Liver (tissue), 8 donors: ENCODE measurements at regions not wholly inside any gene's neighbourhood (a gene's known extent, or its start where the extent isn't known, plus 50 kb on each side); places are given as distances from the start of the nearest gene placed in this dataset.

Experiments used
- DNase-seq: peaks from one replicate; pipeline ENCODE4 v3.0.0-alpha.2; 2017; ENCODE audit warnings: low spot score
- H3K27ac ChIP-seq, 2 donors: one replicate each; pipeline ENCODE4 v1.7.0; 2013; ENCODE audit warnings: inconsistent platforms in 2 of 2, low read length in 2 of 2, control low read depth in 1 of 2, low read depth in 1 of 2, mild to moderate bottlenecking in 1 of 2
- H3K27me3 ChIP-seq, 4 donors: one replicate each; pipeline versions ENCODE4 v1.6.1 to v1.7.0; 2013; ENCODE audit warnings: low read length in 3 of 4, inconsistent platforms in 1 of 4, mild to moderate bottlenecking in 1 of 4, moderate library complexity in 1 of 4; ENCODE audit not compliant: control insufficient read depth in 4 of 4, insufficient read depth in 4 of 4
- H3K36me3 ChIP-seq, 4 donors: one replicate each; pipeline versions ENCODE4 v1.6.1 to v1.7.0; 2013; ENCODE audit warnings: low read length in 3 of 4, mild to moderate bottlenecking in 3 of 4, low read depth in 1 of 4, moderate library complexity in 1 of 4; ENCODE audit not compliant: control insufficient read depth in 4 of 4, insufficient read depth in 3 of 4
- H3K4me1 ChIP-seq, 4 donors: one replicate each; pipeline versions ENCODE4 v1.6.1 to v1.7.0; 2013; ENCODE audit warnings: low read length in 3 of 4, mild to moderate bottlenecking in 3 of 4, moderate library complexity in 1 of 4; ENCODE audit not compliant: control insufficient read depth in 4 of 4, insufficient read depth in 4 of 4
- H3K4me3 ChIP-seq, 3 donors: one replicate each; pipeline versions ENCODE4 v1.6.1 to v1.7.0; 2013; ENCODE audit warnings: low read length in 3 of 3, control low read depth in 1 of 3, low read depth in 1 of 3, mild to moderate bottlenecking in 1 of 3
- H3K9ac ChIP-seq, 2 donors: one replicate each; pipeline ENCODE4 v1.7.0; 2013; ENCODE audit warnings: low read length in 2 of 2, mild to moderate bottlenecking in 2 of 2, moderate library complexity in 2 of 2, control low read depth in 1 of 2, low read depth in 1 of 2
- H3K9me3 ChIP-seq, 4 donors: one replicate each; pipeline versions ENCODE4 v1.6.1 to v1.7.0; 2013; ENCODE audit warnings: low read length in 3 of 4; ENCODE audit not compliant: control insufficient read depth in 4 of 4
- EGR1 ChIP-seq, 2 donors: IDR thresholded peaks; 2 replicates each; pipeline ENCODE4 v1.6.1; 2016 to 2018; ENCODE audit warnings: antibody characterized with exemption in 2 of 2, low read depth in 2 of 2
- FOXA1 ChIP-seq: IDR thresholded peaks from 2 replicates; pipeline ENCODE4 v1.6.1; 2016; ENCODE audit warnings: antibody characterized with exemption
- FOXA2 ChIP-seq: IDR thresholded peaks from 2 replicates; pipeline ENCODE4 v1.6.1; 2016; ENCODE audit warnings: antibody characterized with exemption
- GABPA ChIP-seq, 2 donors: IDR thresholded peaks in 1 of 2; conservative IDR thresholded peaks in 1 of 2; 2 replicates each; pipeline ENCODE4 v1.6.1; 2016; ENCODE audit warnings: antibody characterized with exemption in 2 of 2, mild to moderate bottlenecking in 1 of 2, moderate library complexity in 1 of 2
- HNF4A ChIP-seq, 2 donors: conservative IDR thresholded peaks; 2 replicates each; pipeline ENCODE4 v1.6.1; 2016; ENCODE audit warnings: antibody characterized with exemption in 2 of 2, mild to moderate bottlenecking in 2 of 2
- HNF4G ChIP-seq: IDR thresholded peaks from 2 replicates; pipeline ENCODE4 v1.6.1; 2016; ENCODE audit warnings: antibody characterized with exemption
- JUND ChIP-seq, 2 donors: IDR thresholded peaks; 2 replicates each; pipeline ENCODE4 v1.6.1; 2016; ENCODE audit warnings: antibody characterized with exemption in 2 of 2
- NR2F2 ChIP-seq: IDR thresholded peaks from 2 replicates; pipeline ENCODE4 v1.6.1; 2016; ENCODE audit warnings: antibody characterized with exemption
- RAD21 ChIP-seq, 2 donors: IDR thresholded peaks; 2 replicates each; pipeline ENCODE4 v1.6.1; 2016; ENCODE audit warnings: antibody characterized with exemption in 2 of 2, mild to moderate bottlenecking in 2 of 2
- SP1 ChIP-seq: IDR thresholded peaks from 2 replicates; pipeline ENCODE4 v1.6.1; 2018; ENCODE audit warnings: antibody characterized with exemption, mild to moderate bottlenecking
- TAF1 ChIP-seq: conservative IDR thresholded peaks from 2 replicates; pipeline ENCODE4 v1.6.1; 2016; ENCODE audit warnings: antibody characterized with exemption, mild to moderate bottlenecking
- YY1 ChIP-seq: IDR thresholded peaks from 2 replicates; pipeline ENCODE4 v1.6.1; 2016; ENCODE audit warnings: antibody characterized with exemption, mild to moderate bottlenecking
- WGBS: extraction: QIAGEN DNeasy Blood & Tissue Kit; methylation state at CpG from one replicate; pipeline ENCODE4 v1.1.7; 2013; 5-methylcytosine and 5-hydroxymethylcytosine counted together
- TF ChIP-seq, protein P1 (sequence below): IDR thresholded peaks from 2 replicates; pipeline ENCODE4 v1.6.1; 2016; ENCODE audit warnings: antibody characterized with exemption, mild to moderate bottlenecking
- TF ChIP-seq, protein P2 (sequence below): IDR thresholded peaks from 2 replicates; pipeline ENCODE4 v1.6.1; 2016; ENCODE audit warnings: antibody characterized with exemption
- TF ChIP-seq, protein P3 (sequence below): fragments of 150-350 bp; IDR thresholded peaks from 2 replicates; pipeline ENCODE4 v1.5.1; 2017; ENCODE audit warnings: improper control_type of control experiment, low read depth, low read length; ENCODE audit not compliant: missing input control
- TF ChIP-seq, protein P4 (sequence below): IDR thresholded peaks from 2 replicates; pipeline ENCODE4 v1.6.1; 2016; ENCODE audit warnings: antibody characterized with exemption
- TF ChIP-seq, protein P5 (sequence below): IDR thresholded peaks from 2 replicates; pipeline ENCODE4 v1.6.1; 2016; ENCODE audit warnings: antibody characterized with exemption
- donor health status: healthy.
- donor health status: healthy.
- donor health status: healthy.
- donor health status: healthy.
- donor health status: healthy.

DNA sequence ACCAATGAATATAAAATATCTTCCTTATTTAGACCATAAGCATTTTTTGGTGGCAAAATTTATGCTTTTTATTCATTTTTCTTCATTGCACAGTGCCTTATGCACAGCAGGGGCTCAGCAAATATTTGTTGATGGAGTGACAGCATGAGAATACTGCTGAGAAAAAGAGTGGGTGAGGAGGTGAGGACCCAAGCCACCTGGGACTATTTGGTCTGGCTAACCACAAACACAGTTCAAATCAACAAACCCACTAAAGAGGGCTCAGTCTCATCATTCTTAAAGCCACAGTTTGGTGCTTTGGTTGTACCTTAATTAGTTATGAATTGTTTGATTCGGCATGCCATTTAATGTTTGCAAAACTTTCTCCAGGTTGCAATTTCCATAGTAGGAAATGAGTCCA, 183.5 kb upstream of the ZNF521 start:
- TF ChIP-seq, protein P1, sequence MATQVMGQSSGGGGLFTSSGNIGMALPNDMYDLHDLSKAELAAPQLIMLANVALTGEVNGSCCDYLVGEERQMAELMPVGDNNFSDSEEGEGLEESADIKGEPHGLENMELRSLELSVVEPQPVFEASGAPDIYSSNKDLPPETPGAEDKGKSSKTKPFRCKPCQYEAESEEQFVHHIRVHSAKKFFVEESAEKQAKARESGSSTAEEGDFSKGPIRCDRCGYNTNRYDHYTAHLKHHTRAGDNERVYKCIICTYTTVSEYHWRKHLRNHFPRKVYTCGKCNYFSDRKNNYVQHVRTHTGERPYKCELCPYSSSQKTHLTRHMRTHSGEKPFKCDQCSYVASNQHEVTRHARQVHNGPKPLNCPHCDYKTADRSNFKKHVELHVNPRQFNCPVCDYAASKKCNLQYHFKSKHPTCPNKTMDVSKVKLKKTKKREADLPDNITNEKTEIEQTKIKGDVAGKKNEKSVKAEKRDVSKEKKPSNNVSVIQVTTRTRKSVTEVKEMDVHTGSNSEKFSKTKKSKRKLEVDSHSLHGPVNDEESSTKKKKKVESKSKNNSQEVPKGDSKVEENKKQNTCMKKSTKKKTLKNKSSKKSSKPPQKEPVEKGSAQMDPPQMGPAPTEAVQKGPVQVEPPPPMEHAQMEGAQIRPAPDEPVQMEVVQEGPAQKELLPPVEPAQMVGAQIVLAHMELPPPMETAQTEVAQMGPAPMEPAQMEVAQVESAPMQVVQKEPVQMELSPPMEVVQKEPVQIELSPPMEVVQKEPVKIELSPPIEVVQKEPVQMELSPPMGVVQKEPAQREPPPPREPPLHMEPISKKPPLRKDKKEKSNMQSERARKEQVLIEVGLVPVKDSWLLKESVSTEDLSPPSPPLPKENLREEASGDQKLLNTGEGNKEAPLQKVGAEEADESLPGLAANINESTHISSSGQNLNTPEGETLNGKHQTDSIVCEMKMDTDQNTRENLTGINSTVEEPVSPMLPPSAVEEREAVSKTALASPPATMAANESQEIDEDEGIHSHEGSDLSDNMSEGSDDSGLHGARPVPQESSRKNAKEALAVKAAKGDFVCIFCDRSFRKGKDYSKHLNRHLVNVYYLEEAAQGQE = no peak
- TF ChIP-seq FOXA2 = no peak
- TF ChIP-seq, protein P2, sequence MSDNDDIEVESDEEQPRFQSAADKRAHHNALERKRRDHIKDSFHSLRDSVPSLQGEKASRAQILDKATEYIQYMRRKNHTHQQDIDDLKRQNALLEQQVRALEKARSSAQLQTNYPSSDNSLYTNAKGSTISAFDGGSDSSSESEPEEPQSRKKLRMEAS = no peak
- TF ChIP-seq HNF4G = no peak
- TF ChIP-seq FOXA1 = no peak
- TF ChIP-seq GABPA (IDR thresholded peaks at IDR 0.05 in 1 of 2, conservative IDR thresholded peaks at IDR 0.05 in 1 of 2) = no peak
- no peak for TF ChIP-seq JUND (IDR thresholded peaks at IDR 0.05)
- TF ChIP-seq TAF1 = no peak
- TF ChIP-seq, protein P3, sequence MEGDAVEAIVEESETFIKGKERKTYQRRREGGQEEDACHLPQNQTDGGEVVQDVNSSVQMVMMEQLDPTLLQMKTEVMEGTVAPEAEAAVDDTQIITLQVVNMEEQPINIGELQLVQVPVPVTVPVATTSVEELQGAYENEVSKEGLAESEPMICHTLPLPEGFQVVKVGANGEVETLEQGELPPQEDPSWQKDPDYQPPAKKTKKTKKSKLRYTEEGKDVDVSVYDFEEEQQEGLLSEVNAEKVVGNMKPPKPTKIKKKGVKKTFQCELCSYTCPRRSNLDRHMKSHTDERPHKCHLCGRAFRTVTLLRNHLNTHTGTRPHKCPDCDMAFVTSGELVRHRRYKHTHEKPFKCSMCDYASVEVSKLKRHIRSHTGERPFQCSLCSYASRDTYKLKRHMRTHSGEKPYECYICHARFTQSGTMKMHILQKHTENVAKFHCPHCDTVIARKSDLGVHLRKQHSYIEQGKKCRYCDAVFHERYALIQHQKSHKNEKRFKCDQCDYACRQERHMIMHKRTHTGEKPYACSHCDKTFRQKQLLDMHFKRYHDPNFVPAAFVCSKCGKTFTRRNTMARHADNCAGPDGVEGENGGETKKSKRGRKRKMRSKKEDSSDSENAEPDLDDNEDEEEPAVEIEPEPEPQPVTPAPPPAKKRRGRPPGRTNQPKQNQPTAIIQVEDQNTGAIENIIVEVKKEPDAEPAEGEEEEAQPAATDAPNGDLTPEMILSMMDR = no peak
- no peak for TF ChIP-seq SP1
- TF ChIP-seq HNF4A (conservative IDR thresholded peaks at IDR 0.05) = no peak
- TF ChIP-seq, protein P4, sequence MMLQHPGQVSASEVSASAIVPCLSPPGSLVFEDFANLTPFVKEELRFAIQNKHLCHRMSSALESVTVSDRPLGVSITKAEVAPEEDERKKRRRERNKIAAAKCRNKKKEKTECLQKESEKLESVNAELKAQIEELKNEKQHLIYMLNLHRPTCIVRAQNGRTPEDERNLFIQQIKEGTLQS = no peak
- DNase-seq = no peak
- Histone ChIP-seq H3K36me3 (no peaks in the 10 kb centered on the region), H3K27ac (no peak overlapping the region), H3K4me1 (no peaks in the 10 kb centered on the region), H3K27me3 (no peaks in the 10 kb centered on the region), H3K9me3 (no peaks in the 10 kb centered on the region), H3K4me3 (no peak overlapping the region), H3K9ac (no peak overlapping the region)
- WGBS = 77% methylated on average over 1 of the region's 1 CpG

DNA sequence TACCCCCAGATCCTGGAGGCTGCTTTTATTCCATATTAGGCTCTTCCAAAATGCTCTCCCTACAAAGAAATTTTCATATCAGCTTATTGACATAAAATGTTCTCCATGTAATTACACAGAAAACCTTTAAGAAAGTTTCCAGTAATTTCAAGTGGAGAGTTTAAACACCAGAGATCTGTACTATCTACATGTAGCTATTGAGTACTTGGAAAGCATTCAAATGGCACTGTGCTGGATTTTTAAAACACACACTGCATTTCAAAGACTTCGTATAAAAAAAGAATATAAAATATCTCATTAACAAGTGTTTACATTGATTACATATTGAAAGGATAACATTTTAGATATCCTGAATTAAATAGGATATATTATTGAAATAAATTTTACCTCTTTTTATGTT, 182.4 kb upstream of the ZNF521 start:
- Histone ChIP-seq H3K9ac (no peak overlapping the region), H3K4me1 (no peaks in the 10 kb centered on the region), H3K27me3 (no peaks in the 10 kb centered on the region), H3K36me3 (no peaks in the 10 kb centered on the region), H3K9me3 (no peaks in the 10 kb centered on the region), H3K4me3 (no peak overlapping the region), H3K27ac (no peak overlapping the region)
- DNase-seq = no peak
- TF ChIP-seq GABPA (IDR thresholded peaks at IDR 0.05 in 1 of 2, conservative IDR thresholded peaks at IDR 0.05 in 1 of 2) (no peak), TAF1 (no peak), FOXA1 (no peak), YY1 (no peak), HNF4A (conservative IDR thresholded peaks at IDR 0.05) (no peak), SP1 (no peak), EGR1 (IDR thresholded peaks at IDR 0.05; ENCODE audit: low read depth in 2 of 2) (no peak), NR2F2 (no peak), HNF4G (no peak), RAD21 (IDR thresholded peaks at IDR 0.05) (no peak), FOXA2 (no peak)
- TF ChIP-seq, protein P1 = no peak
- TF ChIP-seq, protein P2 = no peak
- TF ChIP-seq, protein P4 = no peak
- TF ChIP-seq, protein P5, sequence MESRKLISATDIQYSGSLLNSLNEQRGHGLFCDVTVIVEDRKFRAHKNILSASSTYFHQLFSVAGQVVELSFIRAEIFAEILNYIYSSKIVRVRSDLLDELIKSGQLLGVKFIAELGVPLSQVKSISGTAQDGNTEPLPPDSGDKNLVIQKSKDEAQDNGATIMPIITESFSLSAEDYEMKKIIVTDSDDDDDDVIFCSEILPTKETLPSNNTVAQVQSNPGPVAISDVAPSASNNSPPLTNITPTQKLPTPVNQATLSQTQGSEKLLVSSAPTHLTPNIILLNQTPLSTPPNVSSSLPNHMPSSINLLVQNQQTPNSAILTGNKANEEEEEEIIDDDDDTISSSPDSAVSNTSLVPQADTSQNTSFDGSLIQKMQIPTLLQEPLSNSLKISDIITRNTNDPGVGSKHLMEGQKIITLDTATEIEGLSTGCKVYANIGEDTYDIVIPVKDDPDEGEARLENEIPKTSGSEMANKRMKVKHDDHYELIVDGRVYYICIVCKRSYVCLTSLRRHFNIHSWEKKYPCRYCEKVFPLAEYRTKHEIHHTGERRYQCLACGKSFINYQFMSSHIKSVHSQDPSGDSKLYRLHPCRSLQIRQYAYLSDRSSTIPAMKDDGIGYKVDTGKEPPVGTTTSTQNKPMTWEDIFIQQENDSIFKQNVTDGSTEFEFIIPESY = no peak
- TF ChIP-seq, protein P3 = no peak
- WGBS = 47% methylated on average over 1 of the region's 1 CpG
